ENCODE measurements at regions not wholly inside any gene's neighbourhood (a gene's known extent, or its start where the extent isn't known, plus 50 kb on each side); places are given as distances from the start of the nearest gene placed in this dataset.

- Histone ChIP-seq H3K36me3 (ENCODE audit: insufficient read depth, low read length) (no peaks in the 10 kb centered on the region), H3K9me3 (ENCODE audit: control insufficient read depth, insufficient read depth, low read length) (no peaks in the 10 kb centered on the region), H3K4me1 (ENCODE audit: insufficient read depth, low read length) (peaks cover 8% of the 10 kb centered on the region; the same call in 1 of the 2 replicates), H3K9ac (ENCODE audit: low read depth, low read length) (no peak overlapping the region)
These were observed 212.7 kb downstream of the HNMT start for GRCh38 chr2:138176862-138177439.

GRCh38 chr2:138177693-138178092, 213.4 kb downstream of the HNMT start:
- H3K36me3 ChIP-seq (ENCODE audit: insufficient read depth, low read length), result no peaks in the 10 kb centered on the region
- no peak overlapping the region for H3K9ac ChIP-seq (ENCODE audit: low read depth, low read length)
- H3K4me1 ChIP-seq (ENCODE audit: insufficient read depth, low read length), result peaks cover 16% of the 10 kb centered on the region
- no peaks in the 10 kb centered on the region for H3K9me3 ChIP-seq (ENCODE audit: control insufficient read depth, insufficient read depth, low read length)

- H3K36me3 ChIP-seq (ENCODE audit: insufficient read depth, low read length), result no peaks in the 10 kb centered on the region
- peaks cover 21% of the 10 kb centered on the region for H3K4me1 ChIP-seq (ENCODE audit: insufficient read depth, low read length)
- no peak overlapping the region for H3K9ac ChIP-seq (ENCODE audit: low read depth, low read length)
- no peaks in the 10 kb centered on the region for H3K9me3 ChIP-seq (ENCODE audit: control insufficient read depth, insufficient read depth, low read length)
These were observed 216.6 kb downstream of the HNMT start for GRCh38 chr2:138180692-138181386.

GRCh38 chr2:138182250-138182936, 218.1 kb downstream of the HNMT start:
- Histone ChIP-seq H3K4me1 (ENCODE audit: insufficient read depth, low read length) (peaks cover 21% of the 10 kb centered on the region), H3K9ac (ENCODE audit: low read depth, low read length) (no peak overlapping the region), H3K9me3 (ENCODE audit: control insufficient read depth, insufficient read depth, low read length) (no peaks in the 10 kb centered on the region), H3K36me3 (ENCODE audit: insufficient read depth, low read length) (no peaks in the 10 kb centered on the region)

- Histone ChIP-seq H3K36me3 (ENCODE audit: insufficient read depth, low read length) (no peaks in the 10 kb centered on the region), H3K9ac (ENCODE audit: low read depth, low read length) (no peak overlapping the region), H3K9me3 (ENCODE audit: control insufficient read depth, insufficient read depth, low read length) (no peaks in the 10 kb centered on the region), H3K4me1 (ENCODE audit: insufficient read depth, low read length) (peaks cover 21% of the 10 kb centered on the region)
These were observed 218.7 kb downstream of the HNMT start for GRCh38 chr2:138182937-138183312.

- H3K4me1 ChIP-seq (ENCODE audit: insufficient read depth, low read length), result peaks cover 21% of the 10 kb centered on the region
- H3K9me3 ChIP-seq (ENCODE audit: control insufficient read depth, insufficient read depth, low read length), result no peaks in the 10 kb centered on the region
- no peaks in the 10 kb centered on the region for H3K36me3 ChIP-seq (ENCODE audit: insufficient read depth, low read length)
- H3K9ac ChIP-seq (ENCODE audit: low read depth, low read length), result no peak overlapping the region
These were observed 219.4 kb downstream of the HNMT start for GRCh38 chr2:138183705-138184104.

- no peaks in the 10 kb centered on the region for H3K9me3 ChIP-seq (ENCODE audit: control insufficient read depth, insufficient read depth, low read length)
- no peaks in the 10 kb centered on the region for H3K36me3 ChIP-seq (ENCODE audit: insufficient read depth, low read length)
- no peak overlapping the region for H3K9ac ChIP-seq (ENCODE audit: low read depth, low read length)
- peaks cover 21% of the 10 kb centered on the region for H3K4me1 ChIP-seq (ENCODE audit: insufficient read depth, low read length)
These were observed 220.2 kb downstream of the HNMT start for GRCh38 chr2:138184428-138184827.

- H3K9ac ChIP-seq (ENCODE audit: low read depth, low read length), result no peak overlapping the region
- H3K4me1 ChIP-seq (ENCODE audit: insufficient read depth, low read length), result peaks cover 21% of the 10 kb centered on the region
- no peaks in the 10 kb centered on the region for H3K36me3 ChIP-seq (ENCODE audit: insufficient read depth, low read length)
- no peaks in the 10 kb centered on the region for H3K9me3 ChIP-seq (ENCODE audit: control insufficient read depth, insufficient read depth, low read length)
These were observed 221.6 kb downstream of the HNMT start for GRCh38 chr2:138185827-138186226.

GRCh38 chr2:138187221-138187620, 222.9 kb downstream of the HNMT start:
- peaks cover 10% of the 10 kb centered on the region for H3K4me1 ChIP-seq (ENCODE audit: insufficient read depth, low read length)
- no peak overlapping the region for H3K9ac ChIP-seq (ENCODE audit: low read depth, low read length)
- no peaks in the 10 kb centered on the region for H3K36me3 ChIP-seq (ENCODE audit: insufficient read depth, low read length)
- H3K9me3 ChIP-seq (ENCODE audit: control insufficient read depth, insufficient read depth, low read length), result no peaks in the 10 kb centered on the region

- Histone ChIP-seq H3K9ac (ENCODE audit: low read depth, low read length) (no peak overlapping the region), H3K4me1 (ENCODE audit: insufficient read depth, low read length) (no peaks in the 10 kb centered on the region), H3K36me3 (ENCODE audit: insufficient read depth, low read length) (no peaks in the 10 kb centered on the region), H3K9me3 (ENCODE audit: control insufficient read depth, insufficient read depth, low read length) (no peaks in the 10 kb centered on the region)
These were observed 226.7 kb downstream of the HNMT start for GRCh38 chr2:138190999-138191398.

- H3K4me1 ChIP-seq (ENCODE audit: insufficient read depth, low read length), result no peaks in the 10 kb centered on the region
- no peaks in the 10 kb centered on the region for H3K9me3 ChIP-seq (ENCODE audit: control insufficient read depth, insufficient read depth, low read length)
- no peak overlapping the region for H3K9ac ChIP-seq (ENCODE audit: low read depth, low read length)
- H3K36me3 ChIP-seq (ENCODE audit: insufficient read depth, low read length), result no peaks in the 10 kb centered on the region
These were observed 229.3 kb downstream of the HNMT start for GRCh38 chr2:138193416-138194213.

GRCh38 chr2:138201286-138201685, 237.0 kb downstream of the HNMT start:
- Histone ChIP-seq H3K9ac (ENCODE audit: low read depth, low read length) (no peak overlapping the region), H3K9me3 (ENCODE audit: control insufficient read depth, insufficient read depth, low read length) (no peaks in the 10 kb centered on the region), H3K4me1 (ENCODE audit: insufficient read depth, low read length) (no peaks in the 10 kb centered on the region), H3K36me3 (ENCODE audit: insufficient read depth, low read length) (no peaks in the 10 kb centered on the region)

- Histone ChIP-seq H3K9me3 (ENCODE audit: control insufficient read depth, insufficient read depth, low read length) (no peaks in the 10 kb centered on the region), H3K36me3 (ENCODE audit: insufficient read depth, low read length) (no peaks in the 10 kb centered on the region), H3K9ac (ENCODE audit: low read depth, low read length) (no peak overlapping the region), H3K4me1 (ENCODE audit: insufficient read depth, low read length) (no peaks in the 10 kb centered on the region)
These were observed 238.5 kb downstream of the HNMT start for GRCh38 chr2:138202762-138203161.

- H3K36me3 ChIP-seq (ENCODE audit: insufficient read depth, low read length), result no peaks in the 10 kb centered on the region
- H3K4me1 ChIP-seq (ENCODE audit: insufficient read depth, low read length), result no peaks in the 10 kb centered on the region
- H3K9me3 ChIP-seq (ENCODE audit: control insufficient read depth, insufficient read depth, low read length), result no peaks in the 10 kb centered on the region
- H3K9ac ChIP-seq (ENCODE audit: low read depth, low read length), result no peak overlapping the region
These were observed 241.0 kb downstream of the HNMT start for GRCh38 chr2:138205281-138205680.
